GM19324 (cell line): ENCODE measurements at regions not wholly inside any gene's neighbourhood (a gene's known extent, or its start where the extent isn't known, plus 50 kb on each side); places are given as distances from the start of the nearest gene placed in this dataset.
"Not testable (repeated sequence)": the region's sequence is repeated elsewhere in the genome, so short reads cannot be mapped to it uniquely, and the experiment has no call there.

Experiments used
- ATAC-seq: cut with Tn5 transposase; IDR thresholded peaks from one replicate; pipeline ENCODE4 v1.9.1; 2021; ENCODE audit warnings: mild to moderate bottlenecking, moderate library complexity; ENCODE audit not compliant: unreplicated experiment, low FRiP score

GRCh38 chr5:2369178-2369577 lies 382.3 kb downstream of the IRX2 start:
- no peak for ATAC-seq

GRCh38 chr5:2366816-2367215 lies 384.7 kb downstream of the IRX2 start:
- no peak for ATAC-seq

- ATAC-seq, result no peak
These were observed 394.2 kb downstream of the IRX2 start for GRCh38 chr5:2357309-2357708.

- no peak for ATAC-seq
These were observed 395.6 kb downstream of the IRX2 start for GRCh38 chr5:2355859-2356258.

- no peak for ATAC-seq
These were observed 397.5 kb downstream of the IRX2 start for GRCh38 chr5:2353871-2354440.

GRCh38 chr5:2353211-2353610 lies 398.3 kb downstream of the IRX2 start:
- ATAC-seq, result no peak

GRCh38 chr5:2352101-2352861 lies 399.2 kb downstream of the IRX2 start:
- no peak for ATAC-seq

GRCh38 chr5:2349768-2350167 lies 401.7 kb downstream of the IRX2 start:
- not testable (repeated sequence) for ATAC-seq

- no peak for ATAC-seq
These were observed 412.8 kb downstream of the IRX2 start for GRCh38 chr5:2338686-2339085.

- no peak for ATAC-seq
These were observed 415.6 kb downstream of the IRX2 start for GRCh38 chr5:2335733-2336515.

- ATAC-seq, result no peak
These were observed 416.2 kb downstream of the IRX2 start for GRCh38 chr5:2335125-2335732.

- no peak for ATAC-seq
These were observed 416.8 kb downstream of the IRX2 start for GRCh38 chr5:2334719-2335118.

GRCh38 chr5:2333291-2333690 lies 418.2 kb downstream of the IRX2 start:
- ATAC-seq, result no peak

GRCh38 chr5:2332521-2332920 lies 419.0 kb downstream of the IRX2 start:
- ATAC-seq, result no peak

GRCh38 chr5:2330325-2331130 lies 420.9 kb downstream of the IRX2 start:
- no peak for ATAC-seq

- ATAC-seq, result no peak
These were observed 421.7 kb downstream of the IRX2 start for GRCh38 chr5:2329741-2330140.

- ATAC-seq, result no peak
These were observed 424.9 kb downstream of the IRX2 start for GRCh38 chr5:2326601-2327000.

- ATAC-seq, result no peak
These were observed 426.7 kb downstream of the IRX2 start for GRCh38 chr5:2324788-2325187.

- no peak for ATAC-seq
These were observed 430.9 kb downstream of the IRX2 start for GRCh38 chr5:2320611-2321010.

GRCh38 chr5:2317540-2317939 lies 433.9 kb downstream of the IRX2 start:
- no peak for ATAC-seq
